ENCODE measurements at regions not wholly inside any gene's neighbourhood (a gene's known extent, or its start where the extent isn't known, plus 50 kb on each side); places are given as distances from the start of the nearest gene placed in this dataset.
A peak's percentile ranks its signal among the peaks of the same experiment; 100 is the strongest.

GRCh38 chr1:59075021-59075420, 221.9 kb upstream of the FGGY start:
- ChIA-PET CTCF (no interaction called here), POLR2A (no interaction called here)
- intact Hi-C loops (cut with DNase I, micrococcal nuclease) = loop anchor here in 1 of 2 experiments (10.0 kb wide), 1 partner anchor 290 kb away; the partner anchor contains the start of gene JUN
- DNase-seq (no peak), ATAC-seq (no peak)
- H3K4me1 Mint-ChIP-seq = peaks cover 36% of the 10 kb centered on the region
- H3K9me3 Mint-ChIP-seq (ENCODE audit: low read depth) = peaks cover 2% of the 10 kb centered on the region
- H3K27ac Mint-ChIP-seq = no peak overlapping the region
- H3K4me3 Mint-ChIP-seq = no peak overlapping the region
- H3K27me3 Mint-ChIP-seq = no peaks in the 10 kb centered on the region
- H3K36me3 Mint-ChIP-seq (ENCODE audit: low read depth) = no peaks in the 10 kb centered on the region

- ChIA-PET CTCF (interaction anchor here (1.4 kb wide), 1 partner anchor 79 kb away, joined by 3 read pairs; no protein-coding TSS in a partner anchor), POLR2A (no interaction called here)
- H3K4me3 Mint-ChIP-seq = no peak overlapping the region
- peaks cover 27% of the 10 kb centered on the region for H3K4me1 Mint-ChIP-seq
- H3K9me3 Mint-ChIP-seq (ENCODE audit: low read depth) = peaks cover 2% of the 10 kb centered on the region
- no peak for DNase-seq
- no peaks in the 10 kb centered on the region for H3K36me3 Mint-ChIP-seq (ENCODE audit: low read depth)
- no peak for ATAC-seq
- no peak overlapping the region for H3K27ac Mint-ChIP-seq
- intact Hi-C loops (cut with DNase I, micrococcal nuclease) = loop anchor here in 1 of 2 experiments (10.0 kb wide), 1 partner anchor 292 kb away; the partner anchor contains the start of gene JUN
- no peaks in the 10 kb centered on the region for H3K27me3 Mint-ChIP-seq
Measured at GRCh38 chr1:59076612-59077011, 220.3 kb upstream of the FGGY start.

- DNase-seq = no peak
- H3K36me3 Mint-ChIP-seq (ENCODE audit: low read depth) = no peaks in the 10 kb centered on the region
- ChIA-PET CTCF (interaction anchor here (0.6 to 1.4 kb wide), 3 partner anchors 79 to 621 kb away, joined by 3 read pairs; no protein-coding TSS in a partner anchor), POLR2A (no interaction called here)
- intact Hi-C loops (cut with DNase I, micrococcal nuclease) = loop anchor here (2.0 to 10.0 kb wide), 2 partner anchors 69 to 293 kb away; partner anchors contain the start of gene JUN (in 1 of the 2)
- H3K4me3 Mint-ChIP-seq = no peak overlapping the region
- peaks cover 18% of the 10 kb centered on the region for H3K4me1 Mint-ChIP-seq
- no peak overlapping the region for H3K27ac Mint-ChIP-seq
- H3K27me3 Mint-ChIP-seq = no peaks in the 10 kb centered on the region
- no peak for ATAC-seq
- H3K9me3 Mint-ChIP-seq (ENCODE audit: low read depth) = no peaks in the 10 kb centered on the region
Measured at GRCh38 chr1:59077466-59078069, 219.3 kb upstream of the FGGY start.

GRCh38 chr1:59078070-59078800, 218.7 kb upstream of the FGGY start:
- H3K4me3 Mint-ChIP-seq = no peak overlapping the region
- intact Hi-C loops (cut with DNase I, micrococcal nuclease) = loop anchor here (2.0 to 10.0 kb wide), 2 partner anchors 69 to 293 kb away; partner anchors contain the start of gene JUN (in 1 of the 2)
- no peaks in the 10 kb centered on the region for H3K9me3 Mint-ChIP-seq (ENCODE audit: low read depth)
- no peaks in the 10 kb centered on the region for H3K36me3 Mint-ChIP-seq (ENCODE audit: low read depth)
- no peak overlapping the region for H3K27ac Mint-ChIP-seq
- ATAC-seq (no peak), DNase-seq (no peak)
- H3K27me3 Mint-ChIP-seq = no peaks in the 10 kb centered on the region
- CTCF ChIA-PET = interaction anchor here (0.7 kb wide), 1 partner anchor 621 kb away, joined by 3 read pairs; no protein-coding TSS in a partner anchor
- POLR2A ChIA-PET = no interaction called here
- peaks cover 16% of the 10 kb centered on the region for H3K4me1 Mint-ChIP-seq

- ATAC-seq (no peak), DNase-seq (no peak)
- no peaks in the 10 kb centered on the region for H3K27me3 Mint-ChIP-seq
- no peak overlapping the region for H3K27ac Mint-ChIP-seq
- no peak overlapping the region for H3K4me3 Mint-ChIP-seq
- H3K36me3 Mint-ChIP-seq (ENCODE audit: low read depth) = no peaks in the 10 kb centered on the region
- H3K9me3 Mint-ChIP-seq (ENCODE audit: low read depth) = no peaks in the 10 kb centered on the region
- intact Hi-C loops (cut with DNase I, micrococcal nuclease) = loop anchor here (2.0 to 10.0 kb wide), 2 partner anchors 70 to 294 kb away; partner anchors contain the start of gene JUN (in 1 of the 2)
- ChIA-PET CTCF (no interaction called here), POLR2A (no interaction called here)
- peaks cover 16% of the 10 kb centered on the region for H3K4me1 Mint-ChIP-seq
Measured at GRCh38 chr1:59078866-59079265, 218.0 kb upstream of the FGGY start.

GRCh38 chr1:59079434-59080140, 217.3 kb upstream of the FGGY start:
- Mint-ChIP-seq H3K4me3 (no peak overlapping the region), H3K4me1 (peaks cover 23% of the 10 kb centered on the region), H3K27ac (peak overlapping the region; percentile 16), H3K36me3 (ENCODE audit: low read depth) (no peaks in the 10 kb centered on the region), H3K9me3 (ENCODE audit: low read depth) (no peaks in the 10 kb centered on the region), H3K27me3 (no peaks in the 10 kb centered on the region)
- DNase-seq (no peak), ATAC-seq (peak; percentile 83)
- ChIA-PET POLR2A (no interaction called here), CTCF (no interaction called here)
- intact Hi-C loops (cut with DNase I, micrococcal nuclease) = loop anchor here (2.0 to 10.0 kb wide), 2 partner anchors 71 to 295 kb away; partner anchors contain the start of gene JUN (in 1 of the 2)

GRCh38 chr1:59081181-59081580, 215.7 kb upstream of the FGGY start:
- Mint-ChIP-seq H3K4me1 (peaks cover 25% of the 10 kb centered on the region), H3K27ac (no peak overlapping the region), H3K27me3 (no peaks in the 10 kb centered on the region), H3K4me3 (no peak overlapping the region), H3K36me3 (ENCODE audit: low read depth) (no peaks in the 10 kb centered on the region), H3K9me3 (ENCODE audit: low read depth) (no peaks in the 10 kb centered on the region)
- DNase-seq (no peak), ATAC-seq (no peak)
- POLR2A ChIA-PET = interaction anchor here (0.6 kb wide), 1 partner anchor 178 kb away, joined by 3 read pairs; no protein-coding TSS in a partner anchor
- CTCF ChIA-PET = no interaction called here
- intact Hi-C loops (cut with DNase I, micrococcal nuclease) = no loop called here

- H3K27ac Mint-ChIP-seq = no peak overlapping the region
- H3K4me3 Mint-ChIP-seq = no peak overlapping the region
- ATAC-seq = no peak
Measured at GRCh38 chr1:59081795-59082194, 215.1 kb upstream of the FGGY start.

GRCh38 chr1:59083946-59084865, 212.7 kb upstream of the FGGY start:
- ChIA-PET CTCF (interaction anchor here (1.2 kb wide), 2 partner anchors 13 to 16 kb away, joined by 3 read pairs; no protein-coding TSS in a partner anchor), POLR2A (interaction anchor here (0.6 kb wide), 1 partner anchor 10 kb away, joined by 3 read pairs; no protein-coding TSS in a partner anchor)
- intact Hi-C loops (cut with DNase I, micrococcal nuclease) = no loop called here
- Mint-ChIP-seq H3K4me1 (peaks cover 21% of the 10 kb centered on the region), H3K27ac (no peak overlapping the region), H3K27me3 (no peaks in the 10 kb centered on the region), H3K36me3 (ENCODE audit: low read depth) (no peaks in the 10 kb centered on the region), H3K4me3 (no peak overlapping the region), H3K9me3 (ENCODE audit: low read depth) (no peaks in the 10 kb centered on the region)
- no peak for DNase-seq
- peak; percentile 47 for ATAC-seq

More at GRCh38 chr1:59081795-59082194, 215.1 kb upstream of the FGGY start:
- no peaks in the 10 kb centered on the region for H3K36me3 Mint-ChIP-seq (ENCODE audit: low read depth)
- H3K4me1 Mint-ChIP-seq = peaks cover 21% of the 10 kb centered on the region
- ChIA-PET POLR2A (no interaction called here), CTCF (no interaction called here)
- H3K9me3 Mint-ChIP-seq (ENCODE audit: low read depth) = no peaks in the 10 kb centered on the region
- intact Hi-C loops (cut with DNase I, micrococcal nuclease) = no loop called here
- DNase-seq = no peak
- H3K27me3 Mint-ChIP-seq = no peaks in the 10 kb centered on the region

GRCh38 chr1:59085101-59085500, 211.8 kb upstream of the FGGY start:
- POLR2A ChIA-PET = no interaction called here
- Mint-ChIP-seq H3K4me1 (peaks cover 12% of the 10 kb centered on the region), H3K9me3 (ENCODE audit: low read depth) (peaks cover 2% of the 10 kb centered on the region), H3K27me3 (no peaks in the 10 kb centered on the region), H3K36me3 (ENCODE audit: low read depth) (no peaks in the 10 kb centered on the region), H3K4me3 (no peak overlapping the region), H3K27ac (no peak overlapping the region)
- ATAC-seq (no peak), DNase-seq (no peak)
- CTCF ChIA-PET = interaction anchor here (1.2 kb wide), 2 partner anchors 14 to 17 kb away, joined by 3 read pairs; no protein-coding TSS in a partner anchor
- intact Hi-C loops (cut with DNase I, micrococcal nuclease) = no loop called here

Measured in activated CD4-positive, alpha-beta T cell treated with anti-CD3 and anti-CD28 coated beads for 36 hours (primary cell).